ENCODE measurements at regions not wholly inside any gene's neighbourhood (a gene's known extent, or its start where the extent isn't known, plus 50 kb on each side); places are given as distances from the start of the nearest gene placed in this dataset.

DNA sequence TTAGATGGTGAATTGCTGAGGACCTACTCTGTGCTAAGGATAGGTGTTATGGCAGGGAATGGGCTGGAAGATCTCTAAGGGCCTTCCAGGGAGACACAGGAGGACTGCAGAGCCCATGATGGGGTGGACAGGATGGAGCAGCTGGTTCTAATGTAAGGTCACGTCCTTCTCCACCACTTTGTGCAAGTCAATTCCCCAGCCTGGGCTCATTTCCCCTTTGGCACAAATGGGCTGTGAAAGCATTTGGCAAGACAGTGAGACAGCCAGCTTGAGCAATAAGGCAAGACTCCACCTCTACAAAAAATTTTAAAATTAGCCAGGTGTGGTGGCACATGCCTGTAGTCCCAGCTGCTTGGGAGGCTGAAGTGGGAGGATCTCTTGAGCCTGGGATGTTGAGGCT, 81.4 kb upstream of the THY1 start:
- no peak for TF ChIP-seq GATA2 (IDR thresholded peaks at IDR 0.05; ENCODE audit: low read depth, low read length)
- TF ChIP-seq GATA3 (IDR thresholded peaks at IDR 0.05; ENCODE audit: low read depth, low read length): no peak
